ENCODE measurements at regions not wholly inside any gene's neighbourhood (a gene's known extent, or its start where the extent isn't known, plus 50 kb on each side); places are given as distances from the start of the nearest gene placed in this dataset.

GRCh38 chr14:83660597-83660996 lies 1869.3 kb upstream of the FLRT2 start:
- H3K9me3 ChIP-seq (ENCODE audit: control insufficient read depth, insufficient read depth, low read length): no peaks in the 10 kb centered on the region
- intact Hi-C loops (cut with micrococcal nuclease): no loop called here
- H3K27me3 Mint-ChIP-seq (ENCODE audit: low read depth in 2 of 2): no peaks in the 10 kb centered on the region
- no peaks in the 10 kb centered on the region for H3K4me1 Mint-ChIP-seq
- H3K36me3 Mint-ChIP-seq: no peaks in the 10 kb centered on the region
- peaks cover 10 to 11% of the 10 kb centered on the region in 2 donors for H3K9me3 Mint-ChIP-seq
- H3K4me3 ChIP-seq (ENCODE audit: low read length): no peak overlapping the region
- WGBS (ENCODE audit: insufficient coverage): no CpG with 5 or more reads among the region's 1 CpG
- no peak overlapping the region for H3K27ac ChIP-seq (ENCODE audit: low read length)
- ATAC-seq: no peak
- no peak overlapping the region for H3K27ac Mint-ChIP-seq
- no peak for TF ChIP-seq CTCF (IDR thresholded peaks at IDR 0.05)
- H3K4me3 Mint-ChIP-seq: no peak overlapping the region
- DNase-seq: no peak
- no peaks in the 10 kb centered on the region for H3K27me3 ChIP-seq (ENCODE audit: control insufficient read depth, insufficient read depth, low read length)
- H3K36me3 ChIP-seq (ENCODE audit: control insufficient read depth, insufficient read depth, low read length): no peaks in the 10 kb centered on the region
- H3K4me1 ChIP-seq (ENCODE audit: control insufficient read depth, insufficient read depth, low read length): no peaks in the 10 kb centered on the region

GRCh38 chr14:83664389-83664788 lies 1865.6 kb upstream of the FLRT2 start:
- intact Hi-C loops (cut with micrococcal nuclease): no loop called here
- no peaks in the 10 kb centered on the region for H3K27me3 Mint-ChIP-seq (ENCODE audit: low read depth in 2 of 2)

GRCh38 chr14:83689265-83689664 lies 1840.7 kb upstream of the FLRT2 start:
- Mint-ChIP-seq H3K4me1 (no peaks in the 10 kb centered on the region), H3K36me3 (no peaks in the 10 kb centered on the region), H3K27me3 (ENCODE audit: low read depth in 2 of 2) (no peaks in the 10 kb centered on the region), H3K9me3 (peaks cover 0 to 10% of the 10 kb centered on the region in 2 donors), H3K27ac (no peak overlapping the region), H3K4me3 (no peak overlapping the region)
- no peaks in the 10 kb centered on the region for H3K4me1 ChIP-seq (ENCODE audit: control insufficient read depth, insufficient read depth, low read length)
- ATAC-seq (no peak), DNase-seq (no peak)
- WGBS (ENCODE audit: insufficient coverage): no CpG with 5 or more reads among the region's 1 CpG
- H3K36me3 ChIP-seq (ENCODE audit: control insufficient read depth, insufficient read depth, low read length): no peaks in the 10 kb centered on the region
- no peaks in the 10 kb centered on the region for H3K9me3 ChIP-seq (ENCODE audit: control insufficient read depth, insufficient read depth, low read length)
- TF ChIP-seq CTCF (IDR thresholded peaks at IDR 0.05): no peak
- H3K27ac ChIP-seq (ENCODE audit: low read length): no peak overlapping the region
- H3K4me3 ChIP-seq (ENCODE audit: low read length): no peak overlapping the region
- H3K27me3 ChIP-seq (ENCODE audit: control insufficient read depth, insufficient read depth, low read length): no peaks in the 10 kb centered on the region
- intact Hi-C loops (cut with micrococcal nuclease): no loop called here

More at GRCh38 chr14:83664389-83664788, 1865.6 kb upstream of the FLRT2 start:
- Histone ChIP-seq H3K36me3 (ENCODE audit: control insufficient read depth, insufficient read depth, low read length) (no peaks in the 10 kb centered on the region), H3K4me1 (ENCODE audit: control insufficient read depth, insufficient read depth, low read length) (no peaks in the 10 kb centered on the region), H3K27me3 (ENCODE audit: control insufficient read depth, insufficient read depth, low read length) (no peaks in the 10 kb centered on the region), H3K4me3 (ENCODE audit: low read length) (no peak overlapping the region), H3K9me3 (ENCODE audit: control insufficient read depth, insufficient read depth, low read length) (no peaks in the 10 kb centered on the region), H3K27ac (ENCODE audit: low read length) (no peak overlapping the region)
- Mint-ChIP-seq H3K27ac (no peak overlapping the region), H3K36me3 (no peaks in the 10 kb centered on the region), H3K4me1 (no peaks in the 10 kb centered on the region), H3K9me3 (peaks cover 4 to 7% of the 10 kb centered on the region in 2 donors), H3K4me3 (no peak overlapping the region)
- no peak for TF ChIP-seq CTCF (IDR thresholded peaks at IDR 0.05)
- ATAC-seq (no peak), DNase-seq (no peak)

- Histone ChIP-seq H3K36me3 (ENCODE audit: control insufficient read depth, insufficient read depth, low read length) (no peaks in the 10 kb centered on the region), H3K4me3 (ENCODE audit: low read length) (no peak overlapping the region), H3K27me3 (ENCODE audit: control insufficient read depth, insufficient read depth, low read length) (no peaks in the 10 kb centered on the region), H3K27ac (ENCODE audit: low read length) (no peak overlapping the region), H3K9me3 (ENCODE audit: control insufficient read depth, insufficient read depth, low read length) (no peaks in the 10 kb centered on the region), H3K4me1 (ENCODE audit: control insufficient read depth, insufficient read depth, low read length) (no peaks in the 10 kb centered on the region)
- intact Hi-C loops (cut with micrococcal nuclease): no loop called here
- H3K4me1 Mint-ChIP-seq: no peaks in the 10 kb centered on the region
- TF ChIP-seq CTCF (IDR thresholded peaks at IDR 0.05): no peak
- H3K4me3 Mint-ChIP-seq: no peak overlapping the region
- no peak overlapping the region for H3K27ac Mint-ChIP-seq
- H3K9me3 Mint-ChIP-seq: peaks cover 5 to 7% of the 10 kb centered on the region in 2 donors
- DNase-seq (no peak), ATAC-seq (no peak)
- H3K27me3 Mint-ChIP-seq (ENCODE audit: low read depth in 2 of 2): no peaks in the 10 kb centered on the region
- H3K36me3 Mint-ChIP-seq: peaks cover 6% of the 10 kb centered on the region
These were observed 1832.8 kb upstream of the FLRT2 start for GRCh38 chr14:83697099-83697498.

All from natural killer cell (primary cell).